Activated CD8-positive, alpha-beta memory T cell treated with anti-CD3 and anti-CD28 coated beads, Interleukin-2, amount 50 U/mL, for 4 hours (primary cell): ENCODE measurements at regions not wholly inside any gene's neighbourhood (a gene's known extent, or its start where the extent isn't known, plus 50 kb on each side); places are given as distances from the start of the nearest gene placed in this dataset.
"Not testable (repeated sequence)": the region's sequence is repeated elsewhere in the genome, so short reads cannot be mapped to it uniquely, and the experiment has no call there.

ENCODE experiments used
- DNase-seq: peaks from one replicate; pipeline ENCODE4 v3.0.0-alpha.2; 2020

GRCh38 chr1:217921126-217921904 lies 290.2 kb downstream of the SPATA17 start:
- DNase-seq = no peak

GRCh38 chr1:217924924-217925323 lies 293.8 kb downstream of the SPATA17 start:
- no peak for DNase-seq

DNA sequence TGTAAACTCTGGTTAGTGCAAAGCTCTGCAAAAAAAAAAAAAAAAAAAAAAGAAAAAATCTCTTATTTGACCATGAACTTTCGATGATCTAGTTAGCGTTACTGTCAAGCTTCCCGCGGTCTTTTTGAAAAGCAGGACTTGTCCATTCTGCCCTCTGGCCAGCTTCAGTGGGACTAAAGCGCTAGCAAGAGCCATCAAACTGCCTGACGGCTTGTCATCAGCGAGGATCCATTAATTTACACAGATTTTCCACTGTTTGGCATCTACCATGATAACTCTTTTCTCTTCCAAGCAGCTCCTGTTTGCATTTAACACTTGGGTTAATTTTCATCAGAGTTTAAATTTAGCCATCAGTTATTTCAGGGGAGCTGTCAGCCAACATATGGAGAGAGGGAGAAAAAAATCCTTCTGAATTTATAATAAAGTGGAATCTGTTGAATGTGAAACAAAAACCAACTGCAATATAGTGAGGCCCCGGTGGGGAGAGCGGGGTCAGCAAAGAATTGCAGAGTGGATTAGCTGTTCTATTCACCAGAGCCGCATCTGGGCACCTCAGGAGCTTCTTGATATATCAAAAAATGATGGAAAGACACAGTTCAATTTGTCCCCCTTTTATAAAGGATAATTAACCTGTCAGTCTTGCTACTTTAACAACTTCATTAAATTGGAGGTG lies 298.2 kb downstream of the SPATA17 start:
- DNase-seq = no peak

- DNase-seq = no peak
These were observed 312.2 kb downstream of the SPATA17 start for GRCh38 chr1:217943361-217943760.

- DNase-seq = no peak
These were observed 313.4 kb downstream of the SPATA17 start for GRCh38 chr1:217944550-217944949.

GRCh38 chr1:217946511-217946910 lies 315.4 kb downstream of the SPATA17 start:
- DNase-seq = no peak

DNA sequence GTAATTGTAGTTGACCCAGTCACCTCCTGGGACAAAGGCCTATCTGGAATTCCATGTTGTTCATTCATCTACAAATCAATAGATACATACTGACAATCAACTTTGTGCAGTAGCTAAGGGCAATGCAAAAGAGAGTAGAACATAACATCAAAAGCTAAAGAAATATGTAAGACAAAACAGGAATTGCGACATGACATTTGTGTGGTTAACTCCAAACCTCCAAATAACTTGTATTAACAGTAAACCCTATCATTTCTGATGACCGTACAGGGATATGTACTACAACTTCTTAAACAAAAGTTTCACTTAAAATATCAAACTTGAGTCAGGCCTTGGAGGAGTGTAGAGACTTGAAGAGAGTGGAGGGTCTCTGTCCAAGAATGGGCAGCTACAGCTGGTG lies 317.6 kb downstream of the SPATA17 start:
- no peak for DNase-seq

GRCh38 chr1:217953330-217953729 lies 322.2 kb downstream of the SPATA17 start:
- no peak for DNase-seq

DNA sequence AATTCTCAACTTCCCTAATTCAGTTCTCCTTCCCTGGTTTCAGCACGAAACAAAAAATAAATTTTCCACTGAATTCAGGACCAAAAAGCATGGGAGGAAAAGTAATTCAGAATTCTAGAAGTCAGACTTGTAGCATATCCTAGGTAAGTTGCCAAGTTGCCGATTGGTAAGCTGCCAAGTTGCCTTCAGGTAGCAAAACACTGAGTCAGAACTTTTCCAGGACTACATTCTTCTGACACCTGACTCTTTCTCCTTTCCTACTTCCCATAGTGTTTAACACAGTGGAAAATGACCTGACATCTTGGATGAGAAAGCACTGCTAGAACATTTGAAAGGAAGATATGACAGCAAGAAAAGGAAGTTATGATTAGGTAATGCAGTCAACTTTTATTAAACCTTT lies 322.8 kb downstream of the SPATA17 start:
- no peak for DNase-seq

DNA sequence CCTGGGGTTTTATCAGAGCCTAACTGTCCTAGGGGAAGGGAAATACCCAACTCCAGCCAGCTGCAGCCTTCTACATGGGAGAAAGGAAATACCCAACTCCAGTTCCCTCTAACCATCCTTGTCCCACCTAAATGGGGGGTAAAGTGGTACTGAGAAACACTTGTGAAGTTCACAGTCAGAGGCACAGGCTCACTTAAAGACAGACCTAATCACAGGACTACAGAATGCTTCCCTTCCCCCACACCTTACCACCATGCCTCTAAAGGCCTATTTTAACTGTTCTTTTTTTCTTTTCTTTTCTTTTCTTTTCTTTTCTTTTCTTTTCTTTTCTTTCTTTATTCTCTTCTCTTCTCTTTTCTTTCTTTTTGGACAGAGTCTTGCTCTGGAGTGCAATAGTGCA lies 324.6 kb downstream of the SPATA17 start:
- DNase-seq = no peak

DNA sequence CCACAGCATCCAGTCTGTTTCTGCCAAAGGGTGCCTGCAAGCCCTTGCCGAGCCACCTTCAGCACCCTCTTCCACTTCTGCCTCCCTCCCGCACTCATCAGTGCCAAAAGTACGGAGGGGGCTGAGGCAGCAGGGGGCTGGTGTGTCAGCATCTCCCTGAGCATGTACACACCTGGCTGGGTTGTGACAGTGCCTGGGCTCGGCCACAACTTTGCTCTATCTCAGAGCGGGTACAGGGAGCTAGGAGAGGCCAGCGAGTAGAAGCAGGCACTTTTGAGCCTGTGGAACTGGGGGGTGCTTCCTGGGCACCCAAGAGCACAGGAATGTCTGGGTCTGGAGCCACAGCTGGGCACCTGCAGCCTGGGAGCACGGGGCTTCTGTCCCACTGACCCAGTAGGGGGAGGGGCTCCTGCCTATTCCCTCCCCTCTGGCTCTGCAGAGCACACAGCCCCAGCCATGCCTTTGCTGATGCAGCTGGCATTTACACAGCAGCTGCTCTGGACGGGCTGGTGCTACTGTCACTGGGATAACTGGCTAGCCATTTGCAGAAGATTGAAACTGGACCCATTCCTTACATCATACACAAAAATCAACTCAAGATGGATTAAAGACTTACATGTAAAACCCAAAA lies 319.8 kb upstream of the RRP15 start:
- DNase-seq = no peak

GRCh38 chr1:217968085-217968484 lies 317.0 kb upstream of the RRP15 start:
- DNase-seq = no peak

DNA sequence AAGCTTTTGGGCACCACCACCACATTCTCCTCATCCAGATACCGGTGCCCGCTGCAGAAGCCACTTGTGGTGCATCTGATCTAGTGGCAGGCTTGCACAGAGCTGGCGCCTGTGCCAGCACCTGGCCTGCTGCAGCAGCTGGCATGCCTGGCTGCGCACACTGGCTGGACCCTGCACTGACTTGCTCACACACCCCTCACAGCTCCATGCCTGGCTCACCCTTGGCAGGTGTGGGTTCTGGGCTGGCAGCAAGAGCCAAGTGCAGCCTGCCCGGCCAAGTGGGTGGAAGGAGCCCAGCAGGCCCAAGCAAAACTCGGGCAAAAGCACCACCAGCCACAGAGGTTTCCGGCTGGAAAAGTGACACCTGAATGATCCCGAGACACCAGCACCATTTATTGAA lies 315.7 kb upstream of the RRP15 start:
- no peak for DNase-seq

- no peak for DNase-seq
These were observed 307.1 kb upstream of the RRP15 start for GRCh38 chr1:217977943-217978342.

DNA sequence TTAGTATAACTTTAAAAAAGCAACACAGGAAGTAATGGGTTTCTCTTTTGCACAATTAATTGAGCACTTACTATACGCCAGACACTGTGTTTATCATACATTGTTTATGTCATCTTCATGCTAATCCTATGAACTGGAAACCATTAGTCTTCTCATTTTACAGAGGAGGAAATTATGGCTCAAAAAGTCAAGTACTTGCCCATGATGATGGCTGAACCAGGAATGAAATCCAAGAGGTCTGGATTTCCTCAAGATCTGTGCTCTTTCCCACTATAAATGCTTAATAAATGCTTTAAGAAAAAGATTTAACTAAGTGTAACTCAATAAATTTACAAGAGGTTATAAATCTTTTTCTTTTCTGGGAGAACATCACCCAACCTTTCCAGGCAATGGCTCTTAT lies 303.7 kb upstream of the RRP15 start:
- DNase-seq = no peak

DNA sequence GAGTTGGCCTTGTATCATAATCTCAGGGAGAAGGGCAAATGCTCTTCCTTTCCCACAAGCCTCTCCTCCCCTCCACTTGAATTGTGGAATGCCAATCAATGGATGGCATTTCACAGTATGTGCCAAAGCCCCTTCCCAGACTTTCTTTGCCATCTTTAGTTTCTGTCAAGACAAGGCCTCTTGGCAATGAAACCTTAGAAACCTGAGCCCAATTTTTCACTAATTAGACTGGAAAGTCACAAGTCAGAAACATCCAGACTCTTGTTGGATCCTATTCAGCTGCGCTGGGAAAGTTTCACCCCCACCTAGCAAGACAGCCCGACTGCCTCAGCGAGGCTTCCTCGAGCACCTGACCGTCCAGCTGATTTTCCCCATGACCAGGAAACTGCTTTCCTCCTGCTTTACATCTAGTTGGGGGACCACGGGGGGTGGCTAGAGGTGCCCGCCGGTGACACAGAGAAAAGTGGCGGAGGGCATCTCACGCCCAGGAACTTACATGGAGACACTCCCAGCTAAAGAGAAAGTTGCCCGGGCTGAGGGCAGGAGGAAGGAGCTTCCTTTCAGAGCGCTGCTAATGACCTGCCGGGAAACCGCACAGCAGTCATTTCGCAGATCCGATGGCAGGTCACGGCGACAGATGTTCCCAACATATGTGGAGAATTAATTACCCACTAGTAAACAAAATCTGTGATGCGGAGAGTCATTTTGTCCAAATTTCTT lies 302.6 kb upstream of the RRP15 start:
- no peak for DNase-seq

DNA sequence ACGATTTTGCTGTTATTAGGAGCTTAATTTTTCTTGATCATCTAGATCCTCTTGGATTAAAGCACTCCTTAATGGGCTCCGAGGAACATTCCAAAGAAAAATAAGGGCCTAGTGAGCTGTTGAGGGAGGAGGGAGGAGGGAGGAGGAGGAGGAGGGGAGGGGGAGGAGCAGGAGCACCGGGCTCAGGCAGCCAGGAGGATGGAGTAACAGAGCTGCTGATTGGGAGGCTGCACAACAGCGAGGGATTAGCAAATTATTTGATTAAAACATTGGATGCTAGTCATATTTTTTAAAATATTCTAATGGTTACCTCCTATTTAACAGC lies 302.1 kb upstream of the RRP15 start:
- DNase-seq = no peak

DNA sequence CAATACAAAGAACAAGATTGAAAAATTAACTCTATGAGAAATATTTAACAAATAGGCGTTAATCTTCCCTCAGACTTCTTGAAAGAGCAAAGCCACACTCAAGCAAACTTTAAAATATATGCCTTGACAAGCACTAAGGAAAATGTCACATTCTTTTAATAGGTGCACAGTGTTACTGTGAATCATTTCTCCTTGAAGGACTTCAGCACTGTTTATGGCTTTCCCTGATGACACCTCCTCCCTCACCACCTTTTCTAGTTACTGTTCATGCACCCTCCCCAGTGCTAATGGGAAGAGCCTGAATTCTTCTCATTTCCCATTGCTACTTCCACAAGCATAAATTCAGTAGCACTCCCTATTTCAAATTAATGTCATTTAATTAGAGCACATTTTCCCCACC lies 299.5 kb upstream of the RRP15 start:
- no peak for DNase-seq

DNA sequence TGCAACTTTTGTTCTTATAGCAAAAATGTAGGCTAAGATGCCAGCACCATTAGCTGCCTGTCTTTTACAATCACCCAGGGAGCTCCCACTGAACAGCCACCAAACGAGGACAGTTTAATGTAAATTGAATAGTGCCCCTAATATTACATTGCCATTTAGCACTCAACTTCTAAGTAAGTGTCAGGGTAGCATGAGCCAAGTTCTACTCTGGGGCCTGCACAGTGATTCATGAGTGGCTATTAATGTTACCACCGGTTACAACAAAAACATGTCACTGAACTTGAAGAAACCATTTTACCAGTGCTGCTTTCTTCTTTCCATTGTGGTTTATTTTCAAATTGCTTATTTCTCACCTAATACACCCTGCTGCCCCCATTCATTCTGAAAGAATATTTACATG lies 295.6 kb upstream of the RRP15 start:
- DNase-seq = no peak

GRCh38 chr1:217993439-217993838 lies 291.7 kb upstream of the RRP15 start:
- DNase-seq = no peak

DNA sequence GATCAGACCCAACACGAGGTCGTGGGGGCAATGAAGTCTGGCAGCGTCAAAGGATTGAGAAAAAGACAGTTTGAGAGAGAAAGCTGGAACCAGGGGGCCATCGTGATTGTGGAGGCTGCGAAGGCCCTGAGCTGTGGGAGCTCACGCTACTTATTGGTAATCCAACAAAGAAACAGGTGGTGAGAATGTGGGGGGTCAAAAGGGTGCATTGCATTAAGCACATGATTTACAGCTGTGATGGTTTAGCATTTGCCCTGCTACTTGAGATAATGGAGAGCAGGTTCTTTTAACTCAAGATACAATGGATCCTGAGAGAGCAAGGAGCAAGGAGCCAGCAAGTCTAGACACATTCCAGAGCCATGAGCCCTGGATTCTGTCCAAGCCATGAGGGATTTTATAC lies 276.8 kb upstream of the RRP15 start:
- DNase-seq = not testable (repeated sequence)

- not testable (repeated sequence) for DNase-seq
These were observed 270.0 kb upstream of the RRP15 start for GRCh38 chr1:218015106-218015505.

- DNase-seq = no peak
These were observed 260.8 kb upstream of the RRP15 start for GRCh38 chr1:218024211-218024720.

- DNase-seq = no peak
These were observed 259.6 kb upstream of the RRP15 start for GRCh38 chr1:218025454-218025853.
